HEK293 (cell line): ENCODE measurements at regions not wholly inside any gene's neighbourhood (a gene's known extent, or its start where the extent isn't known, plus 50 kb on each side); places are given as distances from the start of the nearest gene placed in this dataset.

Experiments
- ZNF146 ChIP-seq: fragments of 450-650 bp; formaldehyde crosslinking; IDR thresholded peaks from 2 replicates; pipeline ENCODE4 v1.5.1; 2016; ENCODE audit warnings: missing biosample characterization, missing genetic modification characterization
- ZNF202 ChIP-seq: fragments of 450-650 bp; formaldehyde crosslinking; IDR thresholded peaks from 2 replicates; pipeline ENCODE4 v1.5.1; 2016; ENCODE audit warnings: missing biosample characterization, missing genetic modification characterization, borderline replicate concordance
- ZNF24 ChIP-seq: fragments of 450-650 bp; formaldehyde crosslinking; IDR thresholded peaks from 2 replicates; pipeline ENCODE4 v1.5.1; 2016; ENCODE audit warnings: missing biosample characterization, missing genetic modification characterization
- ZNF391 ChIP-seq: fragments of 450-650 bp; formaldehyde crosslinking; IDR thresholded peaks from 2 replicates; pipeline ENCODE4 v1.5.1; 2016; ENCODE audit warnings: low read depth, missing biosample characterization, missing genetic modification characterization, borderline replicate concordance
- TF ChIP-seq, protein P1 (sequence below): fragments of 450-650 bp; formaldehyde crosslinking; IDR thresholded peaks from 2 replicates; pipeline ENCODE4 v1.5.1; 2016; ENCODE audit warnings: missing biosample characterization, missing genetic modification characterization
- TF ChIP-seq, protein P2 (sequence below): sonication (generic); formaldehyde crosslinking; IDR thresholded peaks from 2 replicates; pipeline ENCODE4 v1.8.1; 2022; ENCODE audit warnings: mild to moderate bottlenecking, moderate library complexity, missing genetic modification reagents
- TF ChIP-seq, protein P3 (sequence below): fragments of 450-650 bp; formaldehyde crosslinking; IDR thresholded peaks from 2 replicates; pipeline ENCODE4 v1.5.1; 2016; ENCODE audit warnings: missing biosample characterization, missing genetic modification characterization, low read depth
- TF ChIP-seq, protein P4 (sequence below): fragments of 450-650 bp; formaldehyde crosslinking; IDR thresholded peaks from 2 replicates; pipeline ENCODE4 v1.5.1; 2017; ENCODE audit warnings: missing biosample characterization, missing genetic modification characterization

DNA sequence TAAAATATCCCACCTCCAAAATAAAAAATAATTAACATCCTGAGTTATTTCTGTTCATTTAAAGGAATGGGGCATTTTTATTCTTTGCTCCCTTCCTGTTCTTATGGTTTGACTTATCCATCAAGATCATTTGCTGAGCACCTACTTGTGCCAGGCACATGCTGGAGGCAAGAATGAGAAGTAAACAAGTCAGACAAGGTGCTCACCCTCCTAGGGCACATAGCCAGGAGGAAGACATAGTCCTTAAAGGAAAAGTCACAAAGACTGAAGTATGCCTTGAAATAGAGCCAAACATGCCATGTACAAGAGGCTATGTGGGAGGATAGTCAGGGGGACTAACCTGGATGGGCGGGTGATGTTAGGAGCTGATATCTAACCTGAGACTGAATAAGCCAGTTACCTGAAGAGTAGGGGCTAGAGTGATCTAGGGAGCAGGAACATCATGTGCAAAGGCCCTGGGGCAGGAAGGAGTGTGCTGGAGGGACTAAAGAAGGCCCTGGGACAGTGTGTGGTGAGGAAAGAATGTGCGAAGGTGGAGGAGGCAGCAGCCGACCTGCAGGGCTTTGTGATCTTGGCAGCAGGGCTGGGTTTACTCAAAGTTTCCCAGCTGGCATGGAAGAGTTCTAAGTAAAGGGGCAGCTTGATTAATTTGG, 233.5 kb downstream of the MATN1 start:
- TF ChIP-seq, protein P1, sequence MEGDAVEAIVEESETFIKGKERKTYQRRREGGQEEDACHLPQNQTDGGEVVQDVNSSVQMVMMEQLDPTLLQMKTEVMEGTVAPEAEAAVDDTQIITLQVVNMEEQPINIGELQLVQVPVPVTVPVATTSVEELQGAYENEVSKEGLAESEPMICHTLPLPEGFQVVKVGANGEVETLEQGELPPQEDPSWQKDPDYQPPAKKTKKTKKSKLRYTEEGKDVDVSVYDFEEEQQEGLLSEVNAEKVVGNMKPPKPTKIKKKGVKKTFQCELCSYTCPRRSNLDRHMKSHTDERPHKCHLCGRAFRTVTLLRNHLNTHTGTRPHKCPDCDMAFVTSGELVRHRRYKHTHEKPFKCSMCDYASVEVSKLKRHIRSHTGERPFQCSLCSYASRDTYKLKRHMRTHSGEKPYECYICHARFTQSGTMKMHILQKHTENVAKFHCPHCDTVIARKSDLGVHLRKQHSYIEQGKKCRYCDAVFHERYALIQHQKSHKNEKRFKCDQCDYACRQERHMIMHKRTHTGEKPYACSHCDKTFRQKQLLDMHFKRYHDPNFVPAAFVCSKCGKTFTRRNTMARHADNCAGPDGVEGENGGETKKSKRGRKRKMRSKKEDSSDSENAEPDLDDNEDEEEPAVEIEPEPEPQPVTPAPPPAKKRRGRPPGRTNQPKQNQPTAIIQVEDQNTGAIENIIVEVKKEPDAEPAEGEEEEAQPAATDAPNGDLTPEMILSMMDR (tag by site-specific recombination): no peak
- TF ChIP-seq ZNF146 (tag by site-specific recombination) (no peak), ZNF24 (tag by site-specific recombination) (no peak), ZNF202 (tag by site-specific recombination) (no peak), ZNF391 (no peak)
- TF ChIP-seq, protein P2, sequence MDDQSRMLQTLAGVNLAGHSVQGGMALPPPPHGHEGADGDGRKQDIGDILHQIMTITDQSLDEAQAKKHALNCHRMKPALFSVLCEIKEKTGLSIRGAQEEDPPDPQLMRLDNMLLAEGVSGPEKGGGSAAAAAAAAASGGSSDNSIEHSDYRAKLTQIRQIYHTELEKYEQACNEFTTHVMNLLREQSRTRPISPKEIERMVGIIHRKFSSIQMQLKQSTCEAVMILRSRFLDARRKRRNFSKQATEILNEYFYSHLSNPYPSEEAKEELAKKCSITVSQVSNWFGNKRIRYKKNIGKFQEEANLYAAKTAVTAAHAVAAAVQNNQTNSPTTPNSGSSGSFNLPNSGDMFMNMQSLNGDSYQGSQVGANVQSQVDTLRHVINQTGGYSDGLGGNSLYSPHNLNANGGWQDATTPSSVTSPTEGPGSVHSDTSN (CRISPR knock-in tag): no peak
- TF ChIP-seq, protein P3, sequence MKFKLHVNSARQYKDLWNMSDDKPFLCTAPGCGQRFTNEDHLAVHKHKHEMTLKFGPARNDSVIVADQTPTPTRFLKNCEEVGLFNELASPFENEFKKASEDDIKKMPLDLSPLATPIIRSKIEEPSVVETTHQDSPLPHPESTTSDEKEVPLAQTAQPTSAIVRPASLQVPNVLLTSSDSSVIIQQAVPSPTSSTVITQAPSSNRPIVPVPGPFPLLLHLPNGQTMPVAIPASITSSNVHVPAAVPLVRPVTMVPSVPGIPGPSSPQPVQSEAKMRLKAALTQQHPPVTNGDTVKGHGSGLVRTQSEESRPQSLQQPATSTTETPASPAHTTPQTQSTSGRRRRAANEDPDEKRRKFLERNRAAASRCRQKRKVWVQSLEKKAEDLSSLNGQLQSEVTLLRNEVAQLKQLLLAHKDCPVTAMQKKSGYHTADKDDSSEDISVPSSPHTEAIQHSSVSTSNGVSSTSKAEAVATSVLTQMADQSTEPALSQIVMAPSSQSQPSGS (tag by site-specific recombination): no peak
- TF ChIP-seq, protein P4, sequence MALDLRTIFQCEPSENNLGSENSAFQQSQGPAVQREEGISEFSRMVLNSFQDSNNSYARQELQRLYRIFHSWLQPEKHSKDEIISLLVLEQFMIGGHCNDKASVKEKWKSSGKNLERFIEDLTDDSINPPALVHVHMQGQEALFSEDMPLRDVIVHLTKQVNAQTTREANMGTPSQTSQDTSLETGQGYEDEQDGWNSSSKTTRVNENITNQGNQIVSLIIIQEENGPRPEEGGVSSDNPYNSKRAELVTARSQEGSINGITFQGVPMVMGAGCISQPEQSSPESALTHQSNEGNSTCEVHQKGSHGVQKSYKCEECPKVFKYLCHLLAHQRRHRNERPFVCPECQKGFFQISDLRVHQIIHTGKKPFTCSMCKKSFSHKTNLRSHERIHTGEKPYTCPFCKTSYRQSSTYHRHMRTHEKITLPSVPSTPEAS (tag by site-specific recombination): no peak
